Esophagus squamous epithelium (tissue), 4 donors: ENCODE measurements at regions not wholly inside any gene's neighbourhood (a gene's known extent, or its start where the extent isn't known, plus 50 kb on each side); places are given as distances from the start of the nearest gene placed in this dataset.

Experiments
- POLR2A ChIP-seq, 4 donors: fragments of 450-650 bp; IDR thresholded peaks; one replicate each; pipeline ENCODE4 v1.6.1; 2017; ENCODE audit warnings: antibody characterized with exemption in 4 of 4, mild to moderate bottlenecking in 4 of 4, moderate library complexity in 3 of 4
- TF ChIP-seq, protein P1 (sequence below), 6 experiments: fragments of 450-650 bp in 4 of 6; fragments of 200-600 bp in 2 of 6; sonication (generic) in 2 of 6; IDR thresholded peaks; one replicate each; pipeline ENCODE4 v1.5.1; 2016 to 2019; ENCODE audit warnings: antibody characterized with exemption in 6 of 6, mild to moderate bottlenecking in 4 of 6, moderate library complexity in 4 of 6

DNA sequence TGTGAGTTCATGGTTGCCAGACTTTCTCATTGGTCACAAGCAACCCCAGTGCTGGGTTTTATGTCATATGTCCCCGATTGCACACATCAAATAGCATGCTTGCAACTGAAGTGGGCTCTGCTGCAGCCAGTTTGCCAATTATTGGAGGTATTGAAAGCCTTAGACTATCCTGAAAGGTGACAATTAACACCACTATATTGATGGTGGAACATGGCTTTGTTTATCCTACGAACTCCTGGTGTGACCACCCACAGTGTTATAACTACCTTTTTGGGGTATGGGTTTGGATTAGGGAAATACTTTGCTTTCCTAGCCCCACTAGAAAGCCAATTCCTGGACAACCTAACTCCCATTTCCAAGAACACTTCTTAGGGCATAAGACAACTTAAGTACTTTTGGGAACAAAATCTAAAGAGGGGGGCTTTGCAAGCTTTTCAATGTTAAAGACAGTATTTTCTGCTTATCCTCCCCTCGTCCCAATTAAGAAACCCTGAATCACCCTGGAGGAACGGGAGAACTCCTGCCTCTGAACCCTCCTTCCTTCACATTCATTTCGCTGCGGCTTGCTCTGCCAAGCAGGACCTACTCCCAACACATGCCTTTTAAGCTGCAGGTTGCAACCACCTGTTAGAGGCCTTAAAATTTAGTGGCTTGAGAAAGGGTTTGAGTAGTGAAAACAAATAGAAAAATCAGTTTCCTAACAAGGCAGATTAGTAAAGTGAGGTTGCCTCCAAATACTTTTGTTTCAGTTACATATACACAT lies 80.3 kb upstream of the RBM19 start:
- TF ChIP-seq, protein P1, sequence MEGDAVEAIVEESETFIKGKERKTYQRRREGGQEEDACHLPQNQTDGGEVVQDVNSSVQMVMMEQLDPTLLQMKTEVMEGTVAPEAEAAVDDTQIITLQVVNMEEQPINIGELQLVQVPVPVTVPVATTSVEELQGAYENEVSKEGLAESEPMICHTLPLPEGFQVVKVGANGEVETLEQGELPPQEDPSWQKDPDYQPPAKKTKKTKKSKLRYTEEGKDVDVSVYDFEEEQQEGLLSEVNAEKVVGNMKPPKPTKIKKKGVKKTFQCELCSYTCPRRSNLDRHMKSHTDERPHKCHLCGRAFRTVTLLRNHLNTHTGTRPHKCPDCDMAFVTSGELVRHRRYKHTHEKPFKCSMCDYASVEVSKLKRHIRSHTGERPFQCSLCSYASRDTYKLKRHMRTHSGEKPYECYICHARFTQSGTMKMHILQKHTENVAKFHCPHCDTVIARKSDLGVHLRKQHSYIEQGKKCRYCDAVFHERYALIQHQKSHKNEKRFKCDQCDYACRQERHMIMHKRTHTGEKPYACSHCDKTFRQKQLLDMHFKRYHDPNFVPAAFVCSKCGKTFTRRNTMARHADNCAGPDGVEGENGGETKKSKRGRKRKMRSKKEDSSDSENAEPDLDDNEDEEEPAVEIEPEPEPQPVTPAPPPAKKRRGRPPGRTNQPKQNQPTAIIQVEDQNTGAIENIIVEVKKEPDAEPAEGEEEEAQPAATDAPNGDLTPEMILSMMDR (IDR thresholded peaks at IDR 0.05): no peak
- no peak for TF ChIP-seq POLR2A (IDR thresholded peaks at IDR 0.05)
